CD4-positive, alpha-beta T cell treated with Interleukin-4 for 4 hours (primary cell): ENCODE measurements at regions not wholly inside any gene's neighbourhood (a gene's known extent, or its start where the extent isn't known, plus 50 kb on each side); places are given as distances from the start of the nearest gene placed in this dataset.

Source experiments
- DNase-seq: peaks from one replicate; pipeline ENCODE4 v3.0.0-alpha.2; 2020

DNA sequence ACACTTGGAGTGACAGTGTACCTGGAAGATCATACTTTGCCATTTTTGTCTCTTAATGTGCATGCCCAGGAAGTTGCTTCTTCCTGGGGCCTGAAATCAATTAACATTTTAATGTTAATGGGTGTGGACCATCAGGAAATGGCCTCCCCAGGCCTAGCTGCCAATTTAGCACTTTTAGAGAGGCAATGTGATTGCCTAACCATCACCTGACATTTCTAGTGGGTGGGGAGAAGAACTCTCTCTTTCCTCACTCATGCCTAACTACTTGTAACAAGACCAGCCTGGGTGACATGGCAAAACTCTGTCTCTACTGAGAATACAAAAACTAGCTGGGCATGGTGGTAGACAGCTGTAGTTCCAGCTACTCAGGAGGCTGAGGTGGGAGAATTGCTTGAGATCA, 549.0 kb upstream of the RGS18 start:
- no peak for DNase-seq

DNA sequence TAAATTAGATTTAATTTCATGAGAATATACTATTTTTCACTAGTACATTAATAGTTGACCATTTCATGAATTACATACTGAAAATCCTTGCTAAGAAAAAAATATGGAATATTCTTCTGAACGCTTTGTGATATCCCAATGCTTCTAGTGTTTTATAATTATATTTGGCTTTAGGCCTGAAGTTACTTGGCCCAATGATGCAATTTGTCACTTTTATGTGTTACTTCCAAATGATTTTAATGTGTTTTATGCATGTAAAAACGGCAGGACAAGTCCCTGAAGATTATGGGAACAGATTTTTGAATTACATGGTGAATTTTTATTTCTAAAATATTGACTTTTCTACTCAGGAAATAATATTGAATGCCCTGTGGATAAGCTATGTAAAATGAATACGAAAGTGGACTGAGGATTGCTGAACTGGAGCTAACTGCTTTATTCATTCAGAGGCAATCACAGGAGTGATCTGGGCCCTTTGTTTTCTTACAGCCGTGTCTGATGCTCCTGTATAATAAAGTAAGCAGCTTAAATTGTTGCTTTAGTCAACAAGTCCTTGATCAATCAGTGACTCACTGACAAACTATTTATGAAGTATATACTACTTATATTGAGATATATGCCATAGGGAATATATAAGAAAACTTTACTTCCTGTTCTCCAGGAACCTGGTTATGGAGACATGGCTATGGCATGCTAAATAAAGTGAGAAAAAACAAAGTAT, 543.0 kb upstream of the RGS18 start:
- no peak for DNase-seq

DNA sequence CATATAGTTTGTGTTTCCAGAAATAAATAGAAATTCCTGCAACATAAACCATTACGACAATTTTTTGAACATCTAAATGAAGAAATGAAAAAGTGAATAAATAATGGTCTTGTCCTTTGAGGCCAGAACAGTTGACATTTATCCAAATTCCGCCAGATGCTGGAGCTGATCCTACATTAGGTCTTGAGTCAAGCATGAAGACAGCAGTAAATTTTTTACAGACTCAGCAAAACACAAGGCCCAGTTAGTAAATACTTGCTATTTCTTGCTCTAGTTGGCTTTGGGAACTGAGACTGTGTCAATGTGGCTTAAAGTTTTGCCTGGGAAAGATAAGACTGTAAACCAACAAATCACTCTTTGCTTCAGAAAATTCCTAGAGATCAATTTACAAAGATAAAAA, 540.1 kb upstream of the RGS18 start:
- DNase-seq: no peak

DNA sequence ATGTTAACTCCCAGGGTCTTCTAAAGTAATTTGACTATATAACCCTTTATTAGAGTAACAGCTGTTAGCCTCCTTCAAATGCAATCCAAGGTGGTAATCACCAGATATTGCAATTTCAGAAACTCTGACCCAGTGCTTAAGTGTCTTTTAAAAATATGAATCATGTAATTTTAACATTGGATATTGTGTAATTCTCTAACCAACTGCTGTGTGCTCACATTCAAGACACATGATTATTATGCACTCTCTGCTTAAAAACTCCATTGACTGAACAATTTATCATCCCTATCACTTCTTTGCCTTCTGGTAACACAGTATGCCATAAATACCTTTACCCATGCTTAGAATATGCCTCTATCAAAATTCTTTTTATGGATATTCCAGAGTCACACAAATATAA, 537.4 kb upstream of the RGS18 start:
- DNase-seq: no peak

DNA sequence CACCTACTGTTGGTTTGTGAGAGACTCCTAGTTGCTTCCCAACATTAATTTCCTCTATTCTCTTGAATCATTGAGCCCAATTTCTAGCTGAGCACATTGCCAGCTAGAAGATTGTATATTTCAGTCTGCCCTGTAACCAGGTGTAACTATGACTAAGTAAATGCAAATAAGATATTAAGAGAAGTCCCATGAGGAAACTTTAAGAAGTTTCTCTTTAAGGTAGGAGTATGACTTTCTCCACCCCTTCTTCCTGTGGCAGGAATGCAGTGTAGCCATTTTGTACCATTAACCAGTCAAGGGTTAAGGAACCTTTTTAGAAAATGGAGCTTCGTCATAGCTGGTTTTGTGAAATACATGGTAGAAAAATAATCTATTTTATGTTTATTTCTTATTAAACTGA, 534.2 kb upstream of the RGS18 start:
- DNase-seq: no peak

DNA sequence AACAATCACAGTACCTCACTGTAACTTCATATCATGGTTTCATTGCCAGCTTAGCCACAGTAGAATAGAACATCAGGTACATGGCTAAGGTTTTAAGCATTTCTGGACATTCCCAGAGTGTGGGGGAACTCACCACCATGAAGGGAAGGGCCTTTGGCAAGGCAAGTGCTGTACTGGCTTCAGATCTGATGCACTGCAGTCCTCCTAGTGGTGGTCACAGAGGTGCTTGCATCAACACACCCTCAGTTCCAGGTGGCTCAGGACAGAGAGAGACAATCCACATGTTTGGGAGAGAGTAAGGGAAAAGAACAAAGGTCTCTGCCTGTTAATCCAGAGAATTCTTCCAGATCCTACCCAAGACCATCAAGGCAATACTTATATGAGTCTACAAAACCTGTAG, 528.4 kb upstream of the RGS18 start:
- DNase-seq: no peak

DNA sequence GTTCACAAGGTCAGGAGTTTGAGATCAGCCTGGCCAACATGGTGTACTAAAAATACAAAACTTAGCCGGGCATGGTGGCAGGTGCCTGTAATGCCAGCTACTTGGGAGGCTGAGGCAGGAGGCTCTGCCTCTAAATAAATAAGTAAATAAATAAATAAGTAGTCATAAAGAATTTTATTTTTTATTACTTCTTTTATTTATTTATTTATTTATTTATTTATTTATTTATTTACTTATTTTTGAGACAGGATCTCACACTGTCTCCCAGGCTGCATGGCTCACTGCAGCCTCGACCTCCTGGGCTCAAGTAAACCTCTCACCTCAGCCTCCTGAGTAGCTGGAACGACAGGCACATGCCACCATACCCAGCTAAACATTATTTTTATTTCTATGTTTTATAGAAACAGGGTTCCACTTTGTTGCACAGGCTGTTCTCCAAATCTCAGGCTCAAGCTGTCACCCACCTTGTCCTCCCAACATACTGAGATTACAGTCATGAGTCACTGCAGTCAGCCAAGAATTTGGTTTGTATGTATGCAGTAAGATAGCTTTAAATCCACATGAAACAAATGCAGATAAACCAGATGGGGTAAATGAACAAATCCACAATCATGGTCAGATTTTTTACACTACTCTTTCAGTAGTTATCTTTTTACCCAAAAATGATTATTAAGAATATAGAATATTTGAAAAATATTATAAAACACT, 523.3 kb upstream of the RGS18 start:
- DNase-seq: no peak

DNA sequence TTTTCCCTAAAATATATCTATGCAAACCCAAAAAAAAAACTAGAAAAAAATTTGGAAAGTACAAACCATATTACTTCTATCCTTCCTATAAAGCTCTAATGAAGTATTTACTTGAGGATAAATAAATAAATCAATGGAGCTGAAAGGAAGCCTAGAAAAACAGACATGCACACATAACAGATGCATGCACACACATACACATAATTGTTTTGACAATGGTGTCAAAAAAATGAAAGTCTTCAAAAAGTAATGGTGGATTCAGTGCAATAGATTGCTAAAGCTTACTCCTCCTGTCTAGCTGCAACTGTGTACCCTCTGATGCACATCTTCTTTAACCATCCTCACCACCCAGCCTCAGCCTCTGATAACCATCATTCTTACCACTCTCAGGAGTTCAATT, 521.9 kb upstream of the RGS18 start:
- DNase-seq: no peak

DNA sequence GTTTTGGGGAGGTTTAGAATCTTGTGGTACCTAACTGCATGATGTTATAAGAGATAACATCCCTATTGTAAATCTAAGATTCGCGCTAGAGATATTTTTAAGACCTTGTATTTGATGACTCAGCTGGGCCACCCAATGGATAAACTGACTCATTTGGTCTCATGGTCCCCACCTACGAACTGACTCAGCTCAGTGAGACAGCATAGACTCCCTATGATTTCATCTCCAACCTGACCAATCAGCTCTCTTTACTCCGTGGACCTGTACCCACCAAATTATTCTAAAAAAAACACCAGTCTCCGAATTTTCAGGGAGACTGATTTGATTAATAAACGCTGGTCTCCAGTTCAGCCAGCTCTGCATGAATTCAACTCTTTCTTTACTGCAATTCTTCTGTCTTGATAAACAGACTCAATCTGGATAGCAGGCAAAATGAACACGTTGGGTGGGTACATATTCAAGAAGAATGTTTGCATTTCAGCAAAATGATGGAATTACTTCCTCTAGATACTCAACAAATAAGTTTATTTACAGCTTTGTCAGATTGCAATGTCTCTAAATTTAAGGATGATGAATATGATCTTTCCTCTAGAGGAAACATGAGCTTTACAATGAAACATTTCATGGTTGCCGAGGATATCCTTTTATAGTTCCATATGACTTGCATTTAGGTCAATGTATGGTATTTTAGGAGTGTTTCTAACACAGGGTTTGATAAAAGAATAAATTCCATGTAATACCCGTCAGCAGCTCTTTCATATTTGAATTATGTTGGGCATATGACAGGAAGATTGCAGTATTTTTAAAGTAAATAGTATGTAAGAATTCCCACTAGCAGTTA, 516.6 kb upstream of the RGS18 start:
- DNase-seq: no peak

DNA sequence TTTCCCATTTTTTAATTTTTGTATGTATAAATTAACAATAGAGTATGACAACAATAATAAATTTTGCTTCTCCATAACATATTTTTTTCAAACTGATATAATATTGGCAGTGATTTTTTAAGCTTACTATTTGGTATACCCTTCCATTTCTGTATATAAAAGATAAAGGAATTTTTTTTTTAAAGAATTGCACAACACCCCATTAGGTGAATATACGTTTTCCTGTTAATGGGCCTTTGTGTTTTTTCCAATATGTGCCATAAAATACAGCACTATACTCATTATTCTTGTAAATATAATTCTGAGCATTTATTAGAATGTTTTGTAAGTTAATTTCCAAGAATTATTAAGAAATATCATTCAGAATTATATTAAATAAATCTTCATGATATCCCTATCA, 515.2 kb upstream of the RGS18 start:
- no peak for DNase-seq

DNA sequence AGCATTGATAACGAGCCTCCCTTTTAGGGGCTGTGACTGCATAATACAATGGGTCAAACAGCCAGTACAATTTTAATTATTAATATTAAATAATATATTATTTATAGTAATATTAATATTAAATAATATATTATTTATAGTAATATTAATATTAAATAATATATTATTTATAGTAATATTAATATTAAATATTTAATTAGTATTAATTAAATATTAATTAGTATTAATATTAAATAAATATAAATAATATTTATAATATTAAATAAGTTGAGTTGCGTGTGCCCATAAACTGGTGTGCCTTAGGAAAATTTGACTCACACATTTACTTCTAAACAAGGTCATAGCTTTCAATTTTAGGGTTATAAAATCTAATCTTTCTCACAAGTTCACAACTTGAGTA, 509.3 kb upstream of the RGS18 start:
- no peak for DNase-seq

DNA sequence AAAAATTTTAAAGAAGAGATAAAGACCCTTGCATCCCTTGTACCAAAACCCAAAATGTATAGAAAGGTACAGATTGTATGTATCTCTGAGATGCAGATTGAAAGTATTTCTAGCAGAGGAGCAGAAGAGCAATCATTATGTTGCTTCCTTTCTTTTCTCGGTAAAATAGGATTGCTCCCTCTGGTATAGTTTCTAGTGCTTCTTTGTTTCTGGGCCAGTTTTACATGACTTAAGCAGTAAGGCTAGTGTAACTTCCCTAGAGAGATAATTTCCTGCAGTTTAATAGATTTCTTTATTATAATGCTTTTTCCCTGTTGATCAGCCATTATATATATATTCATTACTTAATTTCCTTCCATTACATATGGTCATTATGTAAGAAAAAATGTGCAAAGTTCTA, 496.2 kb upstream of the RGS18 start:
- no peak for DNase-seq

DNA sequence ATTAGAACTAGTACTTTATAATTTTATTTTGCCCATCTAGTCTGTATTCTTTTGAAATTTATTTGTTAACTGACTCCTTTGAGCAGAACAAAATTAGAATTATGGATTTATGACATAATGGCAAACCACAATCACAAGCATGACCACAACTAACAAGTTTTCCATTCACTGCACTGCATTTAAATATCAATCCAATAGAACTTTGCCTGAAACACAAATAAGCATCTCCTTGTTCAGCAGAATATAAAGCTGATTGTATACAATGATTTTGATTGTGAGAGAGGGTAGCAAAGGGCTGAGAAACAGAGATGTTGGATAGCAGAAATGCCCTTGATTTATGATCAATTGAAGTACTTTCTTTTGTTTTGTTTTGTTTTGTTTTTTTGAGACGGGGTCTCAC, 495.5 kb upstream of the RGS18 start:
- no peak for DNase-seq

DNA sequence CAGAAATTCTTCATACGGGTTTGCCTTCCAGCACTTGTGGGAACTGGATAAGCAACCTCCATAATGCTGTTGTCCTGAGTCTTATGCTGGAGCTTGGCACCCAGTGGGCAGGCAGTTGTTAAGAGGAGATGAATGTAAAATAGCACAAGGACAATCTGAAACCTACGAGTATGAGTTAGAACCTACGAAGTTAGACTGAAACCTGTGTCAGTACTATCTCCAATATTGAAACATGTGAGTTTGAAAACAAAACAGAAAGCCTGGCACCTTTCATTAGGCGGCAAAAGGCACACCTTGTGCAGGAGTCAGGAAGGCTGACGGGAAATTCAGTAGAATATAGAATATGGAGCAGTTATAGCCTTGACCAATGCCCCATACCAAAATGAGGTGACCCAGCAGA, 489.7 kb upstream of the RGS18 start:
- no peak for DNase-seq

DNA sequence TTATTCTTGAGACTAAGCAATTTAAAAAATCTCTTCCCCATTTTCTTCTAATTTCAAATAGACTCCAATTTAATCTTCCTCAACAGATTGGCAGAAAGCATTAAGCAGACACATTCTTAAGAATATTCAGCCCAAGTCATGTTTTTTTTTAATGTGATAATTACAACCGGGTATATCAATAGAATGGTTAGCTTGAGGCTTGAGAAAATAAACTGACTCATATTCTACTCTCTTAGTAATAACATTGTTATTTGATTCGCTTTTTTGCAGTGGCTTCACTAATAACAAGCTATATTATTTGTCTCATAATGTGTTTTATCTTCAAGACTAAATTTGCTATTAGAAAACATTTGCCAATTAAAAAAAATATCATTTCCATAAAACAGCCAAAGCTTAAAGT, 488.6 kb upstream of the RGS18 start:
- no peak for DNase-seq

DNA sequence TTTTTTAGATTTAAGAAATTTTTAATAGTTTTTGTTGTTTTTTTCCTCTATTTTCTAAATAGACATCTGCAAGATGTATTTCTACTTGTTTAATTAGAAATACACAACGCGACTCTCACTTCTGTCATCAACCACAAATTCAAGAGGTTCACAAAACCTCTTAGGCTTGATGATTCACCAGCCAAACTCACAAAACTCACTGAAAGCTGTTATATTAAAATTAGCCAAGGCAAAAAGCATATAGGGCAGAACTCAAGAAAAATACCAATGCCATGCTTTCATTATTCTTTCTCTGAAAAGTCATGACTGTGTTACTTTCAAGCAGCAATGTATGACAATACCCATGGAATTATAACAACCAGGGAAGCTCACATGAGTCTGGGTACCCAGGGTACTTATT, 487.0 kb upstream of the RGS18 start:
- DNase-seq: no peak

DNA sequence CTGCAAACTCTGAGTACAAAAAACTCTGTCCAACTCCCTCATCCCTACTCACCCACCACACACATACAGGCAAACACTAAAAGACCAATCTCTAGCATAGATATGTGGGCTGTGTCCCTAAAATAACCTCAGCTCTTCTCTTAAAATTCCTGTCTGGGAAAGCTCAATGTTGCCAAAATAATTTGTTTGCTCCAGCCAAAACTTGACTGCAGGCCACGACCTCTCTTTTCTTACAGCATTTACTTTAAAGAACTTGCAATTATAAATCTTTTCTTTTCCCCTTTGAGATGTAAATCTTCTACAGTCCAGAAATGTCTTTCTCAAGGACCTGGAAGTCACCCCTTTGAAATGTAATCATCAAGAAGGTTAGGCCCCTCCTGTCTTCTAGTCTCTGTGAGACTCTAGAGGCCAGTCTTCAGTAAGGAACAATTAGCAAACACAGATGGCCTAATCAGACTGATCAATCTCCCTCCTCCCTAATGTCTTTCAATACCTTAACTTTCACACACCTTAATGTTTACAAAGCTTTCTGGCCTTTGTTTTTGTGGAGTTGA, 483.6 kb upstream of the RGS18 start:
- no peak for DNase-seq

DNA sequence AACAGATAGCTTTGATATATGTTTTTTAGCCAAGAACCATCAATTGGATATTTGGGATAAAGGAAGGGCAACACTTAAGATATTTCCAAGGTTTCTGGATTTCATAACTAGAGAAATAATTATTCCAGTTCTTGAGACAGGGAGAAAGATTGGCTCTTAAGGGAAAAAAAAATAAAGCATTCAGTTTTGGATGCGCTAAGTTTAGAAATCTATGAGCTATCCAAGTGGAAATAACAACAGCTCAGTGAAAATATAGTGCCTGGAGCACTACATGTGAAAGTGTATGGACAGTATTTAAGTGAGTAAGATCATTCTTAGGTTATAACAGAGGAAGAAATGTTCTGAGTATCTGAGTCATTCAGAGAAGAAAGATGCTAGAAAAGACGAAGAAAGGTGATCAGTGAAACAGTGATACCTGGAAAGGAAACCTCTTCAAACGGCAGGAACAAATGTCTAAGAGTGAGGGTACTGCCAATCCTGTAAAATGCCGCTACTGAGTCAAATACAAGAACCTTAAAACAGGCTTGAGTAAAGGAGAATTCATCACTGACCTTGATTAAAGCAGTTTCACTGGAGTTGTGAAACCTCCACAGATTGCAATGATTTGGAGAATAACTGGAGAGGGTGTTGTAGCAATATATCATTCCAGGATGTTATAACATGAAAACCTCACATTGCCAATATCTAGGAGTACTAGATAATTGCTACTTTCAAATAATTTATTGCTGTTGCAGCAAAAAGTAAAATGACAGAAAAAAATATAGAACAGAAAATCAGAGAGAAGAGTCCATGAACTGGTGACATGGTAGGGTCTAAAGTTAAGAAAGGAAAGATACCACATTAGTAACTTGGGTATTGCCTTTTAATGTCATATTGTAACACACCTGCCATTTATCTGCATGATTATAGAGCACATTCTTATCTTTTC, 482.1 kb upstream of the RGS18 start:
- DNase-seq: no peak

DNA sequence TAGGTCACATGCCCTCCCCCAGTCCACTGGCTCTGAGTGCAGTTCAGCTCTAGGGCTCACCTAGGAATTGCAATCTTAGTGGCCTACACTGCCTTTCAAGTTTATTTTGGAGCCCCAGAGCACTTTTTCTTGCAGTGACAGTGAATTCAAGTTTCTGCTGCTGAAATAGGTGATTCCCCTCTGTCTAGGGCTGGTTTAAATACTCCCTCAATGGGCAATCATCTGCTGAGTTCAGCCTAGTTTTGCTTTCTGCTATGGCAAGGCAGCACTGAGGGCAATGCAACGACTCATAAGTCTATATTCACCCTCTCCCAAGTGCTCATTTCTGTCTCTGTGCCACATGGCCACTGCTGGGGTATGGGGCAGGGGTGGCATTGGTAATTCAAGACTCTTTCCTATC, 472.6 kb upstream of the RGS18 start:
- no peak for DNase-seq

DNA sequence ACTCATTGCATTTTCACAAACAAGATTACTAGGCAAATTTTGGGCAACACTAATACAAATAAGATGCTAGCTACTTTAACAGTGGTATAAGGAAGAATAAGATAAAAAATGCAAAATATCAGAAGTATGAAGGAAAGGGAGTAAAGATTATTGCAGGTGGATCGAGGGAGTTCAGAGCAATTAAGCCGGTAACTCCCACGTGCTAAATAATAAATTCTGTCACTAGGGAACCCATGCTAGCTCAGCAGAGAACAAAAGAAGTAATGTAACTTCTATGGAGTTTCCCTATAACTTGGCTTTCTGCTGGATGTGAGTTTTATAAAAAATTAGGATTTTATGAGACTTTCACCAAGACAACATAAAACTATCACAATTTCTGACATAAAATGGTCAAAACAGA, 470.5 kb upstream of the RGS18 start:
- DNase-seq: no peak

DNA sequence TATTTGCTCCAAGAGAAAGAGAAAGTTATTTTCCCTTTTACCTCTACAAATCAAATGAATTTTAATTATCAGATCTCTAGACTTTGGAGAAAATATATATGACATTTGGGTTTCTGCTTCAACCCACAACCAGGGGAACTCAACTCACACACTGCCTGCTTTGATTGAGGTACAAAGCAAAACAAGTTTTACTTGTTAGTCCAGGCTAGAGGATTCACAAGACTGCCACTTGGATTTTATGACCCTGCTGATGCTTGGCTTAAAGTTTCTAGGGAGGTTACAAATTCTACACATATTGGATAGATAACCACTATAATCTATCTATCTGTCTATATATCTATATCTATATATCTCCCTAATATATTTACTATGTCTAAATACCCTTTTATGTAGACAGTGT, 467.3 kb upstream of the RGS18 start:
- no peak for DNase-seq

DNA sequence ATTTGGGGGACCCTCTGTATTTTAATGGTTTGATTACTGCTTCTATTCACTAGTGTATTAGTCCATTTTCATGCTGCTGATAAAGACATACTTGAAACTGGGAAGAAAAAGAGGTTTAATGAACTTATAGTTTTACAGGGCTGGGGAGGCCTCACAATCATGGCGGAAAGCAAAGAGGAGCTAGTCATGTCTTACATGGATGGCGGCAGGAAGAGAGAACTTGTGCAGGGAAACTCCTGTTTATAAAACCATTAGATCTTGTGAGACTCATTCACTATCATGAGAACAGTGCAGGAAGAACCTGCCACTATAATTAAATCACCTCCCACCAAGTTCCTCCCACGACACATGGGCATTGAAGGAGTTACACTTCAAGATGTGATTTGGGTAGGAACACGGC, 464.5 kb upstream of the RGS18 start:
- no peak for DNase-seq

DNA sequence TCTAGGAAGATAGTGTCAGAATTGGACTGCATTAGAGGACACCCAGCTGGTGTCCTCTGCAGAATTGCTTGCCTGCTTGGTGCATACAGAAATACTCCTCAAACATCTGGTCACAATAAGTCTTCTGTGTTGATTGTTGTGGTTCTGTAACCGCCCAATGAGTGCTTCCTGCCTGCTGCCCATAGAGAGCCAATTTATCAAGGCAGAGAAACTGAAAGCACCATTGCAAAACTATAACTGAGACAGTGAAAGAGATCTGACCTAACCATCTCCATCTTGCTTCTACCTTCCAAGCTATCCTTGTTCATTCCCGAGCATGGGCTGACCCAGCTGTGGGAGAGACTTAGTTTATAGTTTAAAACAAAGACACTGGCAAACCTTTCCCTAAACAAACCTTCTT, 462.4 kb upstream of the RGS18 start:
- DNase-seq: no peak
